Left renal pelvis (tissue), 4 donors: ENCODE measurements at regions not wholly inside any gene's neighbourhood (a gene's known extent, or its start where the extent isn't known, plus 50 kb on each side); places are given as distances from the start of the nearest gene placed in this dataset.

Source experiments
- DNase-seq, 4 donors: peaks; one replicate each; pipeline ENCODE4 v3.0.0-alpha.2; 2013; ENCODE audit warnings: low read depth in 4 of 4, low spot score in 3 of 4

GRCh38 chr13:86201477-86201876 lies 402.3 kb upstream of the SLITRK6 start:
- no peak for DNase-seq

- DNase-seq = no peak
These were observed 394.1 kb upstream of the SLITRK6 start for GRCh38 chr13:86193281-86193680.

- no peak for DNase-seq
These were observed 389.0 kb upstream of the SLITRK6 start for GRCh38 chr13:86188170-86188569.

GRCh38 chr13:86185636-86186035 lies 386.4 kb upstream of the SLITRK6 start:
- DNase-seq = no peak

- no peak for DNase-seq
These were observed 385.9 kb upstream of the SLITRK6 start for GRCh38 chr13:86185107-86185506.

GRCh38 chr13:86174622-86175021 lies 375.4 kb upstream of the SLITRK6 start:
- DNase-seq = no peak

- no peak for DNase-seq
These were observed 373.7 kb upstream of the SLITRK6 start for GRCh38 chr13:86172961-86173360.

GRCh38 chr13:86161257-86161656 lies 362.0 kb upstream of the SLITRK6 start:
- no peak for DNase-seq

GRCh38 chr13:86155756-86156155 lies 356.5 kb upstream of the SLITRK6 start:
- DNase-seq = no peak

- DNase-seq = no peak
These were observed 342.9 kb upstream of the SLITRK6 start for GRCh38 chr13:86142080-86142479.

- no peak for DNase-seq
These were observed 336.6 kb upstream of the SLITRK6 start for GRCh38 chr13:86135856-86136255.

- no peak for DNase-seq
These were observed 322.7 kb upstream of the SLITRK6 start for GRCh38 chr13:86121881-86122280.

GRCh38 chr13:86109107-86109506 lies 309.9 kb upstream of the SLITRK6 start:
- no peak for DNase-seq

- DNase-seq = no peak
These were observed 309.1 kb upstream of the SLITRK6 start for GRCh38 chr13:86108334-86108733.

GRCh38 chr13:86098511-86098910 lies 299.3 kb upstream of the SLITRK6 start:
- DNase-seq = no peak

GRCh38 chr13:86095351-86095750 lies 296.1 kb upstream of the SLITRK6 start:
- DNase-seq = no peak

GRCh38 chr13:86090181-86090580 lies 291.0 kb upstream of the SLITRK6 start:
- no peak for DNase-seq

GRCh38 chr13:86087244-86087643 lies 288.0 kb upstream of the SLITRK6 start:
- no peak for DNase-seq

GRCh38 chr13:86085890-86086289 lies 286.7 kb upstream of the SLITRK6 start:
- DNase-seq = no peak

GRCh38 chr13:86082121-86082520 lies 282.9 kb upstream of the SLITRK6 start:
- no peak for DNase-seq

- DNase-seq = no peak
These were observed 281.2 kb upstream of the SLITRK6 start for GRCh38 chr13:86080340-86080995.

- no peak for DNase-seq
These were observed 267.6 kb upstream of the SLITRK6 start for GRCh38 chr13:86066611-86067365.
